HG03521 (cell line): ENCODE measurements at regions not wholly inside any gene's neighbourhood (a gene's known extent, or its start where the extent isn't known, plus 50 kb on each side); places are given as distances from the start of the nearest gene placed in this dataset.

ENCODE experiments used
- ATAC-seq: cut with Tn5 transposase; IDR thresholded peaks from one replicate; pipeline ENCODE4 v1.9.1; 2021; ENCODE audit warnings: mild to moderate bottlenecking, moderate library complexity; ENCODE audit not compliant: unreplicated experiment

- ATAC-seq: no peak
Observed at GRCh38 chr2:123127236-123127635, 897.9 kb upstream of the CNTNAP5 start.

- no peak for ATAC-seq
Observed at GRCh38 chr2:123128951-123129350, 896.1 kb upstream of the CNTNAP5 start.

GRCh38 chr2:123136419-123136818, 888.7 kb upstream of the CNTNAP5 start:
- no peak for ATAC-seq

- ATAC-seq: no peak
Observed at GRCh38 chr2:123144082-123144481, 881.0 kb upstream of the CNTNAP5 start.

GRCh38 chr2:123153041-123153440, 872.0 kb upstream of the CNTNAP5 start:
- no peak for ATAC-seq

- ATAC-seq: no peak
Observed at GRCh38 chr2:123154195-123154594, 870.9 kb upstream of the CNTNAP5 start.

GRCh38 chr2:123157016-123157415, 868.1 kb upstream of the CNTNAP5 start:
- ATAC-seq: no peak

- no peak for ATAC-seq
Observed at GRCh38 chr2:123162400-123163016, 862.6 kb upstream of the CNTNAP5 start.

- ATAC-seq: no peak
Observed at GRCh38 chr2:123163398-123163797, 861.7 kb upstream of the CNTNAP5 start.

GRCh38 chr2:123164216-123164615, 860.9 kb upstream of the CNTNAP5 start:
- no peak for ATAC-seq

- no peak for ATAC-seq
Observed at GRCh38 chr2:123165616-123166015, 859.5 kb upstream of the CNTNAP5 start.

- ATAC-seq: no peak
Observed at GRCh38 chr2:123179526-123179925, 845.6 kb upstream of the CNTNAP5 start.

- ATAC-seq: no peak
Observed at GRCh38 chr2:123195957-123196356, 829.1 kb upstream of the CNTNAP5 start.

- ATAC-seq: no peak
Observed at GRCh38 chr2:123200035-123200434, 825.1 kb upstream of the CNTNAP5 start.

GRCh38 chr2:123207245-123207644, 817.8 kb upstream of the CNTNAP5 start:
- ATAC-seq: no peak

GRCh38 chr2:123209202-123209601, 815.9 kb upstream of the CNTNAP5 start:
- ATAC-seq: no peak

- ATAC-seq: no peak
Observed at GRCh38 chr2:123211181-123211580, 813.9 kb upstream of the CNTNAP5 start.

GRCh38 chr2:123245156-123245555, 779.9 kb upstream of the CNTNAP5 start:
- ATAC-seq: no peak

- ATAC-seq: no peak
Observed at GRCh38 chr2:123258877-123259539, 766.1 kb upstream of the CNTNAP5 start.

- no peak for ATAC-seq
Observed at GRCh38 chr2:123262856-123263255, 762.2 kb upstream of the CNTNAP5 start.

- no peak for ATAC-seq
Observed at GRCh38 chr2:123283431-123283830, 741.7 kb upstream of the CNTNAP5 start.

GRCh38 chr2:123303731-123304130, 721.4 kb upstream of the CNTNAP5 start:
- ATAC-seq: no peak
